ENCODE measurements at regions not wholly inside any gene's neighbourhood (a gene's known extent, or its start where the extent isn't known, plus 50 kb on each side); places are given as distances from the start of the nearest gene placed in this dataset.

DNA sequence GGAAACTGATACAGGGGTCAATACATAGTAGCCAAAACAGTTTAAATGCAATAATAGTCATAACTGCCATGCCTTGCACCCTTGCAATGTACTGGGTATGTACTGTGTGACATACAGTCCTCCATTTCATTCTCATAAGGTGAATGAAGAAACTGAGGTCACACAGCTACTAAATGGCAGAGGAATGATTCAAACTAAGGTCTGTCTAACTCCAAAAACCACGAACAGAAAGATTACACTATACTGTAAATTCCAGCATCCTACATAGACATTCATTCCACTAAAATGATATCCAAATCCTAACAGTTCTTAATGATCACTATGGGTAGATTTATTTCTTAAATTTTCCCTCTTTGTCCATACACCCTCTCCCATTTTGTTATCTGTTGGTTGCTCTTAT lies 238.1 kb upstream of the SERP2 start:
- TF ChIP-seq POLR2A (IDR thresholded peaks at IDR 0.05), result no peak
- TF ChIP-seq, protein P1, sequence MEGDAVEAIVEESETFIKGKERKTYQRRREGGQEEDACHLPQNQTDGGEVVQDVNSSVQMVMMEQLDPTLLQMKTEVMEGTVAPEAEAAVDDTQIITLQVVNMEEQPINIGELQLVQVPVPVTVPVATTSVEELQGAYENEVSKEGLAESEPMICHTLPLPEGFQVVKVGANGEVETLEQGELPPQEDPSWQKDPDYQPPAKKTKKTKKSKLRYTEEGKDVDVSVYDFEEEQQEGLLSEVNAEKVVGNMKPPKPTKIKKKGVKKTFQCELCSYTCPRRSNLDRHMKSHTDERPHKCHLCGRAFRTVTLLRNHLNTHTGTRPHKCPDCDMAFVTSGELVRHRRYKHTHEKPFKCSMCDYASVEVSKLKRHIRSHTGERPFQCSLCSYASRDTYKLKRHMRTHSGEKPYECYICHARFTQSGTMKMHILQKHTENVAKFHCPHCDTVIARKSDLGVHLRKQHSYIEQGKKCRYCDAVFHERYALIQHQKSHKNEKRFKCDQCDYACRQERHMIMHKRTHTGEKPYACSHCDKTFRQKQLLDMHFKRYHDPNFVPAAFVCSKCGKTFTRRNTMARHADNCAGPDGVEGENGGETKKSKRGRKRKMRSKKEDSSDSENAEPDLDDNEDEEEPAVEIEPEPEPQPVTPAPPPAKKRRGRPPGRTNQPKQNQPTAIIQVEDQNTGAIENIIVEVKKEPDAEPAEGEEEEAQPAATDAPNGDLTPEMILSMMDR (IDR thresholded peaks at IDR 0.05), result no peak
